ENCODE measurements at regions not wholly inside any gene's neighbourhood (a gene's known extent, or its start where the extent isn't known, plus 50 kb on each side); places are given as distances from the start of the nearest gene placed in this dataset.

GRCh38 chr3:99176169-99176964 lies 274.9 kb upstream of the DCBLD2 start:
- peak; percentile 2 for DNase-seq

- peak; percentile 81 for DNase-seq
Measured at GRCh38 chr3:99175276-99175812, 273.8 kb upstream of the DCBLD2 start.

- peak; percentile 77 for DNase-seq
Measured at GRCh38 chr3:99172736-99173657, 271.5 kb upstream of the DCBLD2 start.

GRCh38 chr3:99171800-99172199 lies 270.3 kb upstream of the DCBLD2 start:
- no peak for DNase-seq

GRCh38 chr3:99170867-99171517 lies 269.5 kb upstream of the DCBLD2 start:
- DNase-seq: no peak

- DNase-seq: peak; percentile 50
Measured at GRCh38 chr3:99167071-99167470, 265.6 kb upstream of the DCBLD2 start.

- no peak for DNase-seq
Measured at GRCh38 chr3:99163314-99163713, 261.8 kb upstream of the DCBLD2 start.

GRCh38 chr3:99159220-99159762 lies 257.8 kb upstream of the DCBLD2 start:
- no peak for DNase-seq

- DNase-seq: no peak
Measured at GRCh38 chr3:99145031-99145430, 243.5 kb upstream of the DCBLD2 start.

- DNase-seq: no peak
Measured at GRCh38 chr3:99143493-99143892, 242.0 kb upstream of the DCBLD2 start.

- peak; percentile 68 for DNase-seq
Measured at GRCh38 chr3:99134986-99135385, 233.5 kb upstream of the DCBLD2 start.

GRCh38 chr3:99131876-99132275 lies 230.4 kb upstream of the DCBLD2 start:
- peak; percentile 83 for DNase-seq

GRCh38 chr3:99128725-99129505 lies 227.4 kb upstream of the DCBLD2 start:
- DNase-seq: peak; percentile 98

- peak; percentile 40 for DNase-seq
Measured at GRCh38 chr3:99128235-99128634, 226.7 kb upstream of the DCBLD2 start.

- peak; percentile 17 for DNase-seq
Measured at GRCh38 chr3:99126316-99126715, 224.8 kb upstream of the DCBLD2 start.

- peak; percentile 46 for DNase-seq
Measured at GRCh38 chr3:99119385-99119784, 217.9 kb upstream of the DCBLD2 start.

- DNase-seq: peak; percentile 83
Measured at GRCh38 chr3:99118381-99118780, 216.9 kb upstream of the DCBLD2 start.

GRCh38 chr3:99114565-99115291 lies 213.2 kb upstream of the DCBLD2 start:
- DNase-seq: peak; percentile 58

GRCh38 chr3:99111235-99111634 lies 209.7 kb upstream of the DCBLD2 start:
- peak; percentile 34 for DNase-seq

GRCh38 chr3:99110401-99110800 lies 208.9 kb upstream of the DCBLD2 start:
- no peak for DNase-seq

GRCh38 chr3:99108508-99108907 lies 207.0 kb upstream of the DCBLD2 start:
- DNase-seq: peak; percentile 96

All from fibroblast of skin of right quadriceps (primary cell).